ENCODE measurements at regions not wholly inside any gene's neighbourhood (a gene's known extent, or its start where the extent isn't known, plus 50 kb on each side); places are given as distances from the start of the nearest gene placed in this dataset.

DNA sequence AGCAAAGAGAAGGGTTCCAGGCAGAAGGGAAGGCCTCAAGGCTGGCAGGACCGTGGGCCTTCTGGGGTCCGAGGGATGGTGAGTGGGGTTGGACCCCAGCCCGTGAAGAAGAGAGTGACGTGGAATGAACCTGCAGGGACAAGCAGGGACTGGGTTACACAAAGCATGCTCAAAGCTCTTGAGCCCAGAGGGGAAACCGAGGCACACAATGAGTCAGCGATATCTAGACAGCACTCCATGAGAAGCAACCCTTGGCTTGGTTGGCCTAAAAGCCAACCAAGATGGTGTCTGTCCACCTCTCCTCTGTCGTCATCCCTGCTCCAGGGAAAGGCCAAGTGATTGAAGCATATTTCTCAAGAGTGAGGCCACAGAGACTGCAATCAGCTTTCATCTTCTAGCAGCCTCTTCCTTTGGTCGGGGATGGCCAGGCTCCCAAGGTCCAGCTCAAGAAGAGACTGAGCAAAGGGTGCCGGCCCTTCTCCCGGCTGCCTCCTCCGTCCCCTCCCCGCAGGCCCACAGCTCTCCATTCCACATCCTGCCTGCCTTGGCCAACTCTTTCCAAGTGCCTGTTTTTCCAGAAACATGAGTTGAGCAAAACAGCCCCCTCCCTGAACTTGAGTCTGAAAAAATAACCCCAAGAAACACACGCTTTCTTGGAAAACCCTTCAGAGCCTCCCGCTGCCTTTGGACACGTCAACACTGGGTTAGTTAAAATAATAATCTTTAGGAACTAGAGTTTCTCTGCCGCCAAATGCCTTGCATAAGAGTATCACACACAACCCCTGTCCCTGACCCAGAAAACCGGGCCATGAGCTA is 556.6 kb downstream of the MIAT start:
- ATAC-seq: no peak
- POLR2A ChIA-PET: interaction anchor here (0.6 kb wide), 1 partner anchor 115 kb away, joined by 3 read pairs; no protein-coding TSS in a partner anchor
- peaks cover 5% of the 10 kb centered on the region for H3K27me3 Mint-ChIP-seq (ENCODE audit: low read depth)
- H3K9me3 Mint-ChIP-seq (ENCODE audit: insufficient read depth): no peaks in the 10 kb centered on the region
- no peak overlapping the region for H3K4me3 Mint-ChIP-seq
- H3K4me1 Mint-ChIP-seq (ENCODE audit: low read depth): no peaks in the 10 kb centered on the region
- no peak overlapping the region for H3K27ac Mint-ChIP-seq
- CTCF ChIA-PET: no interaction called here
- DNase-seq: no peak
- H3K36me3 Mint-ChIP-seq (ENCODE audit: low read depth): no peaks in the 10 kb centered on the region

DNA sequence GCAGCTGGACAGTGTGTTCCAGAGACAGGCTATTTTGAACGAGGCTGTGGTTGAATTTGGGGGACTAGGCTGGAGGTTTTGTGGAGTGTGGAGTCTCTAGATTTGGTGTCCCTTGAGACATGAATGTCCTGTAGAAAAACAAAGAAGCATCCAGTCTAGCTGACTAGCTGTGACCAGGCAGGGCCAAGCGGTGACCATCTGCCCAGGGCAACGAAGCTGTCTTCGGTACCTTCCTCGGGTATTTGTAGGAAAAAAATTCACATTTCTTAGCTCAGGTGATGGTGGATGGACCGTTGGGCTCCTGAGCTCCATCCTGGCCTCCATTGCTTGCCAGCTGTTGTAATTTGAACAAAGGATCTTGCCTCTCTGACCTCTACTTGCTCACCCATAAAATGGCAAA is 557.3 kb downstream of the MIAT start:
- Mint-ChIP-seq H3K27me3 (ENCODE audit: low read depth) (peaks cover 5% of the 10 kb centered on the region), H3K9me3 (ENCODE audit: insufficient read depth) (no peaks in the 10 kb centered on the region), H3K27ac (no peak overlapping the region), H3K4me1 (ENCODE audit: low read depth) (no peaks in the 10 kb centered on the region), H3K36me3 (ENCODE audit: low read depth) (no peaks in the 10 kb centered on the region), H3K4me3 (no peak overlapping the region)
- CTCF ChIA-PET: no interaction called here
- DNase-seq (no peak), ATAC-seq (no peak)
- POLR2A ChIA-PET: no interaction called here

DNA sequence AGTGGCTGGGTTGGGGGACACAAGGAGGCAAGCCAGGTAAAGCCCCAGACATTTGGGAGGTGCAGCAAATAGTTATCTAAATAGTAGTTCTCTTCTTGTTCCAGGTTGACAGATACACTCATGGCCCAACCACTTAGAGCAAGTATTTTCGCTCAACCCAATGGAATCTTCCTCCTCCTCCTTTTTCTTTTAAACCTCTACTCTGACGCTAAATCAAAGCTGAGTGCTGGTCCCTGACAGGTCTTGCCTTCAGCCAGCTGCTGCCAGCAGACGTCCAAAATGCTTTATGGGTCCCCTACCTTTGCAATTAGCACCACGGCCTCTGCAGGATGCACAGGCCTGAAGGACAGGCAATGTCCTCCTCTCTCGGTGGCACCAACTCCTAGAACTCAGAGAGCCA is 558.5 kb downstream of the MIAT start:
- peaks cover 5% of the 10 kb centered on the region for H3K27me3 Mint-ChIP-seq (ENCODE audit: low read depth)
- H3K4me3 Mint-ChIP-seq: no peak overlapping the region
- ATAC-seq (no peak), DNase-seq (no peak)
- POLR2A ChIA-PET: no interaction called here
- no peaks in the 10 kb centered on the region for H3K9me3 Mint-ChIP-seq (ENCODE audit: insufficient read depth)
- H3K4me1 Mint-ChIP-seq (ENCODE audit: low read depth): no peaks in the 10 kb centered on the region
- no peaks in the 10 kb centered on the region for H3K36me3 Mint-ChIP-seq (ENCODE audit: low read depth)
- no peak overlapping the region for H3K27ac Mint-ChIP-seq
- CTCF ChIA-PET: no interaction called here

DNA sequence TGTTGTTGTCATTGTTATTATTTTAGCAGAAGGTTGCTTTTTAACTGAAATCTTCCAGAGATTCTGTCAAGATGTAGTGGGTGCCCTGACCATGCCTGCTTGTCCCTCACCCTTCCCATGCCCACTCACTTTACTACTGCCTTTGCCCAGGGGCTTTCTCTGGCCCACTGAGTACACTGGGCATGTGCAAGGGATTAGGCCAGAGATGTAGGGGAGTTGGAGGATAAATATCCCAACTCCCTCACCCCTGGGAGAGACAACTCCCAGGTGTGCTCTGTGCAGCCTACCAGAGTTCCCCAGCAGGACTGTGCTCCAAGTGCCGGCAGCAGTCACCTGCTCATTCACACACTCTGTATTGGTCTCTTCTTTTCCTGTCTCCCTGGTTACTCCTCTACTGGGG is 559.1 kb downstream of the MIAT start:
- H3K27ac Mint-ChIP-seq: no peak overlapping the region
- no peaks in the 10 kb centered on the region for H3K9me3 Mint-ChIP-seq (ENCODE audit: insufficient read depth)
- CTCF ChIA-PET: no interaction called here
- H3K36me3 Mint-ChIP-seq (ENCODE audit: low read depth): no peaks in the 10 kb centered on the region
- POLR2A ChIA-PET: no interaction called here
- no peak for DNase-seq
- H3K4me3 Mint-ChIP-seq: no peak overlapping the region
- H3K4me1 Mint-ChIP-seq (ENCODE audit: low read depth): no peaks in the 10 kb centered on the region
- H3K27me3 Mint-ChIP-seq (ENCODE audit: low read depth): peaks cover 5% of the 10 kb centered on the region
- ATAC-seq: no peak

DNA sequence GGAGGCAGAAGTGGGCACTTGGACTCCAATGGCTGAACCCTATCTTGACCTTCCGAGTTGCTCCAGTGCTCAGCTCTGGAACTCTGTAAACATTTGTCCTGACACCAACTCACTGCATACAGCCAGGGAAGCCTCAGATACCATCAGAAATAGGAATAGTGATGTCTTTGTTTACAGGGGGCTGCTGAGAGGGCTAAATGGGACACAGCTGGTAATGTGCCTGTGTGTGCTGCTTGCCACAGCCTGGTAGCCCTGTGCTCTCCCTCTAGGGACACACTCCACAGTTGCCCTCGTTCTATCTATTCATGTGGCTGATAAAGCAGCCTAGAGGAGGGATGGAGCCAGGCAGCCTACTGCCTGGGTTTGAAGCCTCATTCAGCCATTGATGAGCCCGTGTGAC is 559.8 kb downstream of the MIAT start:
- no peaks in the 10 kb centered on the region for H3K36me3 Mint-ChIP-seq (ENCODE audit: low read depth)
- DNase-seq: no peak
- ATAC-seq: no peak
- no peaks in the 10 kb centered on the region for H3K9me3 Mint-ChIP-seq (ENCODE audit: insufficient read depth)
- H3K4me3 Mint-ChIP-seq: no peak overlapping the region
- CTCF ChIA-PET: interaction anchor here (0.6 kb wide), 1 partner anchor 11 kb away, joined by 4 read pairs; no protein-coding TSS in a partner anchor
- H3K27me3 Mint-ChIP-seq (ENCODE audit: low read depth): peaks cover 5% of the 10 kb centered on the region
- no peak overlapping the region for H3K27ac Mint-ChIP-seq
- POLR2A ChIA-PET: no interaction called here
- H3K4me1 Mint-ChIP-seq (ENCODE audit: low read depth): no peaks in the 10 kb centered on the region

DNA sequence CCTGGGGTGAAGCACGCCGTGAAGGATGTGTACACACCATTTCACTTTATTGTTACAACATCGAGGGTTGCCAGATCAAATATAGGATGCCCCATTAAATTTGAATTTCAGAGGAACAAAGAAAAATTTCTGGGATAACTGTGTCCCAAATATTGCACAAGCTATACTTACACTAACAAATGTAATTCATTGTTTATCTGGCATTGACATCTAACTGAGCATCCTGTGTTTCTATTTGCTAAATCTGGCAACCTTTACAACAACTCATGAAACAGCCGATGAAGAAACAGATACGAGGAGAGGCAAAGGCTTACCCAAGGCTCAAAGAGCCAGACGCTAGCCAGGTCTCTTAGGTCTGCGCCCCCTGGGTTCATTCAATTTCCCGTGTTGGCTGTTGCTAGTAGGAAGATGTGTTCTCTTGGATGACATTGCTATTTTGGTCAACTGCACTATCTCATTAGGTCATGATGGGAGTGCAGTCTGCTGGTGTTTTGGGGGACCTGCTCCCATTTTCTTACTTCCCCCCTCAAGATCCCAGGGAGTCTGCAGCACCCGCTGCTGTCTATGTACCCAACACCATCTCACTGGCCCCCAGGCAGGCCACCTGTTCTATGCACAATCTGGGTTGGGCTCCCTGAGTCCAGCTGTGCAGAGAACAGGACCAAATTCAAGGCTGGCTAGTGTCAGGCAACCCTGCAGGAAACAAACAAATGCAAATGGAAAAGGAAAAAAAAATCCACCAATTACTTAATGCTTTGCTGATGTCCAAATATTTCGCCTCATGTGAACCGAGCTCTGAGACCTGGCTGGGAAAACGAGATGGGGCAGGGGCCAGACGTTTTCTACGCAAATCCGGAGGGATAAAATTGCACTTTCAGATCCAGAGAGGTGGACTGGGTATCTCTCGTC is 560.9 kb downstream of the MIAT start:
- Mint-ChIP-seq H3K4me3 (no peak overlapping the region), H3K27me3 (ENCODE audit: low read depth) (peaks cover under 1% of the 10 kb centered on the region), H3K27ac (no peak overlapping the region), H3K36me3 (ENCODE audit: low read depth) (no peaks in the 10 kb centered on the region), H3K4me1 (ENCODE audit: low read depth) (no peaks in the 10 kb centered on the region), H3K9me3 (ENCODE audit: insufficient read depth) (no peaks in the 10 kb centered on the region)
- no peak for DNase-seq
- CTCF ChIA-PET: no interaction called here
- POLR2A ChIA-PET: no interaction called here
- ATAC-seq: no peak

DNA sequence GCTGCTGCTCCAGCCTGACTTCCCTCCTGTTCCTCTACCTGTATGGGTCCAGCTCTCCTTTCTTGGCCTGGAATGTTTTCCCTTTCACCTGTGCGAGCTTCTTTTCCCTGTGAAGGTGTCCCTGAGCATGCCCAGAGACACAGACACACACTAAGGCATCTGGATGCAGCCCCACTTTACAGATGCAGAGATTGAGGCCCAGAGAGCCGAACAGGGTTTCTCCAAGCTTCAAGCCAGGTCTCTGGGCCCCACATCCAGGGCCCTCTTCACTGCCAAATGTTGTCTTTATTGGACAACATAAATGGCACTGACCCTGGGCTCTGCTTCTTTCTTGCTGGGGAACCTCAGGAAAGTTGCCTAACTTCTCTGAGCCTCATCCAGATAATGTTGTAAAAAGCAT is 561.6 kb downstream of the MIAT start:
- ChIA-PET CTCF (no interaction called here), POLR2A (no interaction called here)
- H3K4me1 Mint-ChIP-seq (ENCODE audit: low read depth): no peaks in the 10 kb centered on the region
- no peaks in the 10 kb centered on the region for H3K27me3 Mint-ChIP-seq (ENCODE audit: low read depth)
- H3K4me3 Mint-ChIP-seq: no peak overlapping the region
- no peak overlapping the region for H3K27ac Mint-ChIP-seq
- ATAC-seq: no peak
- no peaks in the 10 kb centered on the region for H3K36me3 Mint-ChIP-seq (ENCODE audit: low read depth)
- no peak for DNase-seq
- no peaks in the 10 kb centered on the region for H3K9me3 Mint-ChIP-seq (ENCODE audit: insufficient read depth)

DNA sequence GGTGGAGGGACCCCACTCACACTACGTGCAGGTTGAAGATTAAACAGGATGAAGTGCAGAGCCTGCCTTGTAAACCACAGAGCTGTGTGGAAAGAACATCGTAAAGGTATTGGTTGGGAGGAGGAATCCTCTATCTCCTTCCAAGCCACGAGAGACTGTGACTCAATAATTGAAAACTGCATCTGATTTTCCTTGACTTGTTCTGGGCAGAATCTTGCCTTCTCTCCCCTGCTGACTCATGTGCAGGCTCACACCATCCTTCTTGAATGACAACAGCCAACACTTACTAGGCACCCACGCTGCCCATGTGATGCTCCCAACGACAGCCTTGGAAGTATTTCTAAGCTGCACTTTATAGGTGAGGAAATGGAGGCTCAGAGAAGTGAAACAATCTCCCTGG is 563.0 kb downstream of the MIAT start:
- no peak for ATAC-seq
- H3K27ac Mint-ChIP-seq: no peak overlapping the region
- ChIA-PET CTCF (no interaction called here), POLR2A (no interaction called here)
- no peaks in the 10 kb centered on the region for H3K9me3 Mint-ChIP-seq (ENCODE audit: insufficient read depth)
- no peak overlapping the region for H3K4me3 Mint-ChIP-seq
- no peaks in the 10 kb centered on the region for H3K36me3 Mint-ChIP-seq (ENCODE audit: low read depth)
- H3K27me3 Mint-ChIP-seq (ENCODE audit: low read depth): no peaks in the 10 kb centered on the region
- H3K4me1 Mint-ChIP-seq (ENCODE audit: low read depth): no peaks in the 10 kb centered on the region
- DNase-seq: no peak

DNA sequence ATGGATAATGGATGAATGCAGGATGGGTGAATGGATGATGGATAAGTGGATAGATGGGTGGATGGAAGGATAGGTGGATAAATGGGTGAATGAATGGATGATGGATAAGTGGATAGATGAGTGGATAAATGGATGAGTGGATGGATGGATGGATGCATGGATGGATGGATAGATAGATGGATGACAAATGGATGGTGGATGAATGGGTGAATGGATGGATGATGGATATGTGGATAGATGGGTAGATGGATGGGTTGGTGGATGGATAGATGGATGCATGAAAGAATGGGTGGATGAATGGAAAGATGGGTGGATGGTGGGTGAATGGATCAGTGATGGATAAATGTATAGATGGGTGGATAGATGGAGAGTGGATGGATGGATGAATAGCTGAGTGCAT is 564.8 kb downstream of the MIAT start:
- DNase-seq (no peak), ATAC-seq (no peak)
- Mint-ChIP-seq H3K9me3 (ENCODE audit: insufficient read depth) (no peaks in the 10 kb centered on the region), H3K4me3 (no peak overlapping the region), H3K27me3 (ENCODE audit: low read depth) (no peaks in the 10 kb centered on the region), H3K4me1 (ENCODE audit: low read depth) (no peaks in the 10 kb centered on the region), H3K36me3 (ENCODE audit: low read depth) (no peaks in the 10 kb centered on the region), H3K27ac (no peak overlapping the region)
- ChIA-PET POLR2A (no interaction called here), CTCF (no interaction called here)

DNA sequence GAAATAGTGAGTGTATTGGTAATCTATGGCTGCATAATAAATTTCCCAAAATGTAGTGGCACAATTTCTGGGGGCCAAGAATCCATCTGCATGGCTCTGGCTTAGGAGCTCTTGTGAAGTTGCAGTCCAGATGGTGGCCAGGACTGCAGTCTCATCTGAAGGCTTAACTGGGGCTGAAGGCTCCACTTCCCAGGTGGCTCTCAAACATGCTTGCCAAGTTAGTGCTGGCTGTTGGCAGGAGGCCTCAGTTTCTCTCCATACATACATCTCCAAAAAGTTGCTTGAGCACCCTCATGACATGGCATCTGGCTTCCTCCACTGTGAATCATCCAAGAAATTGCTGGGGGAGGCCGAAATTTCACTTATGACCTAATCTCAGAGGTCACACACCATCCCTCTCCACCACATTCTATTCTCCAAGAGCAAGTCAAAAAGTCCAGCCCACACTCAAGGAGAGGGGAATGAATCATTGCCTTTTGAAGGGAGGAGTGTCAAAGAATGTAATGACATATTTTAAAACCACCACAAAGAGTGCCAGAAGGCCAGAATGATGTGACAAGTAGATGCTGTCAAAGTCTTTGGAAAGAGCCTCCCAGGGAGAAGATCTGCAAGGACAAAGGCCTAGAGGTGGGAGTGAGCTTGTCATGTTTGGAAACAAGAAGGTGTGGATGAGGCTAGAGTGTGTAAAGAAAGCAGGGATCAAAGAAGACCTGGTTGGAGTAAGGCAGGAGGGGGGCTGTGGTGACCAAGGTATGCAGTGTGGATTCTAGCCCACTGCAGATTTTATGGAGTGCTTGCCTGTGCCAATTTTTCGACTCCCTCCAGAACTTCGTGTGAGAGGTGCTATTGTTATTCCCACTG is 566.2 kb downstream of the MIAT start:
- no peak overlapping the region for H3K27ac Mint-ChIP-seq
- ATAC-seq (no peak), DNase-seq (no peak)
- no peaks in the 10 kb centered on the region for H3K27me3 Mint-ChIP-seq (ENCODE audit: low read depth)
- ChIA-PET POLR2A (no interaction called here), CTCF (no interaction called here)
- no peaks in the 10 kb centered on the region for H3K36me3 Mint-ChIP-seq (ENCODE audit: low read depth)
- H3K4me3 Mint-ChIP-seq: no peak overlapping the region
- no peaks in the 10 kb centered on the region for H3K4me1 Mint-ChIP-seq (ENCODE audit: low read depth)
- no peaks in the 10 kb centered on the region for H3K9me3 Mint-ChIP-seq (ENCODE audit: insufficient read depth)

DNA sequence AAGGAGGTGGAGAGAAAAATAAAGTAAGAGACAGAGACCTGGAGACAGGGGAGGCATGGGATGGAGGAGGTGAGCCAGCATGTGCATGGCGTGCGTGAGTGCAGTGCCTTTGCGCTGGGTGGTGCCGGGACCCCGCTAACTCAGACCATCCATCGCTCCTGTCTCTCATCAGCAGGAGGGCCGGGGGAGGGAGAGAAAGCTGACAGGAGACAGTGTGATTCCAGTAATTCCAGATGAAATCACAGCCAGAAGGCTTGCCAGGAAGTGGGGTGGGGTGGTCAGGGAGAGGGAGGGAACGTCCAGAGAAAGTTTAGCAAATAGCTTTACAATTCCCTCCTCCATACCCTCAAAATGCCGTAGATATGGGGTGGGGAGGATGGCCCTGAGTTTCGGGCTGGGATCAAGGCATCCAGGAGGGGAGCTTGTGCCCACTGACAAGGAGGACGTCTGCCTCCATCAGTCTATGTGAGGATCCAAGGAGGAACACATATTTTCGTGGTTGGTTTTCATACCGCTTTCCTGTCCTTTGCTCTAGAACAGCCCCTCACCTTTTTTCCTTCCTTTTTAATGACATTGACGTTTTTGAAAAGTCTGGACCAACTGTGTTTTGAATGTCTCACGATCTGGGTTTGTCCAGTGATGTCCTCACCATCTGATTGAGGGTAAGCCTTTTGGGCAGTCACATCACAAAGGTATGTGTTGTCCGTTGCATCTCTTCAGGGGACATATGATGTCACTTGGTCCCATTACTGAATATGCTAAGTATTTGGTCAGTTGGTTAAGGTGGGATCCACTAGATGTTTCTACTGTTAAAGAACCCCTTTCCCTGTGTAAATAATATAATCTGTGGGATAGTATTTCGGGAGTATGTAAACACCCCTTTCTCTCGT is 567.3 kb downstream of the MIAT start:
- CTCF ChIA-PET: no interaction called here
- no peaks in the 10 kb centered on the region for H3K36me3 Mint-ChIP-seq (ENCODE audit: low read depth)
- H3K4me3 Mint-ChIP-seq: no peak overlapping the region
- no peak for DNase-seq
- no peak overlapping the region for H3K27ac Mint-ChIP-seq
- no peaks in the 10 kb centered on the region for H3K4me1 Mint-ChIP-seq (ENCODE audit: low read depth)
- POLR2A ChIA-PET: no interaction called here
- no peak for ATAC-seq
- H3K27me3 Mint-ChIP-seq (ENCODE audit: low read depth): no peaks in the 10 kb centered on the region
- no peaks in the 10 kb centered on the region for H3K9me3 Mint-ChIP-seq (ENCODE audit: insufficient read depth)
